ENCODE measurements at regions not wholly inside any gene's neighbourhood (a gene's known extent, or its start where the extent isn't known, plus 50 kb on each side); places are given as distances from the start of the nearest gene placed in this dataset.

DNA sequence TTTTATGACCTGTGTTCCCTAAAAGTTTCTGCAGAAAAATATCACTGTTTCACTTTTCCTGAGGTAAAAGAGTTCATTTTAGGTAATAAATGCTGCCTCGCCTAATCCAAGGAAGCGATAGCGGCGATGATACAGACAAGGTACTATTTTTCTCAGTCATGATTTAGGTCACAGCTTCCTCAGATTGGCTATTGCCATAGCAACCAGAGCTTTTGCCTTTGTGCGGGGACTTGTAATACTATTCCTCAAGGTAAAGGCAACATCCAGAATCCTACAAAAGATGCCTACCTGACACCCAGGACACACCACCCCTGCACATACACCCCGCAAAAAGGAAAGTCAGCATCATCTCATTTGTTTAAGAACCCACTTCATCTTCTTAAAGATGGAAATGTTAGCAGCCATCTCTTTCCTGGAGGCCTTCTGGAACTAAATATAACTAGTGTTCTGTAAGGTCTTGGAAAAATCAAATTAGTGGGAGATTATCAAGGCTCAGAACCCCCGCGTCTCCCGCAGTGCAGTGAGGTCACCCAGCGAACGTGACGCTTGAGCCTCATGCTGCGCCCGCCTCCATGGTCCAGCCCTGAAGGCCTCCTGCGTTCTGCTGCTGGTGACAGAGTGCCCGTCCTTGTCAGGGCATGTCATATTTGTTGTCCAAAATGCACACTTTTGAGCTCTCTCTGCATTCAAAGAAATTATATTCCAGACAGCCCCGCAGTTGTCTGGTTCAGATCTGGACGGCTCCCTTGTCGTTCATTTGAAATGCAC is 402.0 kb upstream of the RNF32 start:
- no peaks in the 10 kb centered on the region for H3K27me3 ChIP-seq (ENCODE audit: control insufficient read depth, insufficient read depth, low read length)
- BruUV-seq (replicated peaks), result no TSS peak

DNA sequence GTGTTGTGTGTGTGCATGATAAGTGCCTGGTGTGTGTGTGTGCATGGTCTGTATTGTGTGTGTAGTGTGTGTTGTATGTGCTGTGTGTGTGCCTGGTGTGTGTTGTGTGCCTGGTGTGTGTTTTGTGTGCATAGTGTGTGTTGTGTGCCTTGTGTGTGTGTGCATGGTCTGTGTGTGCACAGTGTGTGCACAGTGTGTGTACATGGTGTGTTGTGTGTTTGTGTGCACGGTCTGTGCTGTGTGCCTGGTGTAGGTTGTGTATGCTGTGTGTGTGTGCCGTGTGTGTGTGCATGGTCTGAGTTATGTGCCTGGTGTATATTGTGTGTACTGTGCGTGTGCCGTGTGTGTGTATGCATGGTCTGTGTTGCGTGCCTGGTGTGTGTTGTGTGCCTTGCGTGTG is 403.0 kb upstream of the RNF32 start:
- Histone ChIP-seq H3K4me1 (ENCODE audit: control insufficient read depth, insufficient read depth, low read length) (no peaks in the 10 kb centered on the region), H3K4me3 (ENCODE audit: low read depth in 2 of 2, low read length in 2 of 2) (no peak overlapping the region), H3K27ac (ENCODE audit: low read length) (no peak overlapping the region), H3K9me3 (ENCODE audit: control insufficient read depth, insufficient read depth, low read depth, low read length) (peaks cover 3% of the 10 kb centered on the region; the same call in 1 of the 2 replicates), H3K36me3 (ENCODE audit: control insufficient read depth, insufficient read depth, low read length) (no peaks in the 10 kb centered on the region), H3K27me3 (ENCODE audit: control insufficient read depth, insufficient read depth, low read length) (no peaks in the 10 kb centered on the region)
- ChIA-PET POLR2A (no interaction called here), CTCF (no interaction called here)
- BruUV-seq (replicated peaks), result no TSS peak
- TF ChIP-seq TCF7L2 (IDR thresholded peaks at IDR 0.05; ENCODE audit: low read depth, low read length) (no peak), CTCF (IDR thresholded peaks at IDR 0.05) (no peak), POLR2AphosphoS5 (IDR thresholded peaks at IDR 0.05; ENCODE audit: low read depth, low read length) (no peak), SIN3A (IDR thresholded peaks at IDR 0.05; ENCODE audit: borderline replicate concordance, insufficient read depth, low read depth, low read length) (no peak)
- TF ChIP-seq, protein P1, sequence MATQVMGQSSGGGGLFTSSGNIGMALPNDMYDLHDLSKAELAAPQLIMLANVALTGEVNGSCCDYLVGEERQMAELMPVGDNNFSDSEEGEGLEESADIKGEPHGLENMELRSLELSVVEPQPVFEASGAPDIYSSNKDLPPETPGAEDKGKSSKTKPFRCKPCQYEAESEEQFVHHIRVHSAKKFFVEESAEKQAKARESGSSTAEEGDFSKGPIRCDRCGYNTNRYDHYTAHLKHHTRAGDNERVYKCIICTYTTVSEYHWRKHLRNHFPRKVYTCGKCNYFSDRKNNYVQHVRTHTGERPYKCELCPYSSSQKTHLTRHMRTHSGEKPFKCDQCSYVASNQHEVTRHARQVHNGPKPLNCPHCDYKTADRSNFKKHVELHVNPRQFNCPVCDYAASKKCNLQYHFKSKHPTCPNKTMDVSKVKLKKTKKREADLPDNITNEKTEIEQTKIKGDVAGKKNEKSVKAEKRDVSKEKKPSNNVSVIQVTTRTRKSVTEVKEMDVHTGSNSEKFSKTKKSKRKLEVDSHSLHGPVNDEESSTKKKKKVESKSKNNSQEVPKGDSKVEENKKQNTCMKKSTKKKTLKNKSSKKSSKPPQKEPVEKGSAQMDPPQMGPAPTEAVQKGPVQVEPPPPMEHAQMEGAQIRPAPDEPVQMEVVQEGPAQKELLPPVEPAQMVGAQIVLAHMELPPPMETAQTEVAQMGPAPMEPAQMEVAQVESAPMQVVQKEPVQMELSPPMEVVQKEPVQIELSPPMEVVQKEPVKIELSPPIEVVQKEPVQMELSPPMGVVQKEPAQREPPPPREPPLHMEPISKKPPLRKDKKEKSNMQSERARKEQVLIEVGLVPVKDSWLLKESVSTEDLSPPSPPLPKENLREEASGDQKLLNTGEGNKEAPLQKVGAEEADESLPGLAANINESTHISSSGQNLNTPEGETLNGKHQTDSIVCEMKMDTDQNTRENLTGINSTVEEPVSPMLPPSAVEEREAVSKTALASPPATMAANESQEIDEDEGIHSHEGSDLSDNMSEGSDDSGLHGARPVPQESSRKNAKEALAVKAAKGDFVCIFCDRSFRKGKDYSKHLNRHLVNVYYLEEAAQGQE (IDR thresholded peaks at IDR 0.05; ENCODE audit: insufficient read depth in 1 of 2, low read depth in 2 of 2, low read length in 1 of 2), result no peak
- in situ Hi-C loops (cut with HindIII; ENCODE audit: low pct_unique_long_range_greater_than_20kb, low sequenced_read_pairs), result no loop called here
- ATAC-seq, result no peak
- intact Hi-C loops (cut with micrococcal nuclease; ENCODE audit: unreplicated experiment), result no loop called here
- no peak for DNase-seq (ENCODE audit: low read depth, low spot score)

More for the DNA sequence above, 402.0 kb upstream of the RNF32 start:
- no peak for TF ChIP-seq CTCF (IDR thresholded peaks at IDR 0.05)
- intact Hi-C loops (cut with micrococcal nuclease; ENCODE audit: unreplicated experiment) (no loop called here), in situ Hi-C loops (cut with HindIII; ENCODE audit: low pct_unique_long_range_greater_than_20kb, low sequenced_read_pairs) (no loop called here)
- H3K27ac ChIP-seq (ENCODE audit: low read length), result no peak overlapping the region
- H3K4me1 ChIP-seq (ENCODE audit: control insufficient read depth, insufficient read depth, low read length), result no peaks in the 10 kb centered on the region
- POLR2A ChIA-PET, result no interaction called here
- H3K36me3 ChIP-seq (ENCODE audit: control insufficient read depth, insufficient read depth, low read length), result no peaks in the 10 kb centered on the region
- H3K9me3 ChIP-seq (ENCODE audit: control insufficient read depth, insufficient read depth, low read depth, low read length), result peaks cover 3% of the 10 kb centered on the region; the same call in 1 of the 2 replicates
- CTCF ChIA-PET, result no interaction called here
- no peak overlapping the region for H3K4me3 ChIP-seq (ENCODE audit: low read depth in 2 of 2, low read length in 2 of 2)
- no peak for ATAC-seq
- no peak for DNase-seq (ENCODE audit: low read depth, low spot score)

Measured in Panc1 (cell line).